Neural cell (in vitro differentiated cells): ENCODE measurements at regions not wholly inside any gene's neighbourhood (a gene's known extent, or its start where the extent isn't known, plus 50 kb on each side); places are given as distances from the start of the nearest gene placed in this dataset.

Source experiments
- RAD21 ChIP-seq: fragments of 450-650 bp; conservative IDR thresholded peaks from 2 replicates; pipeline ENCODE4 v1.6.1; 2014; ENCODE audit warnings: antibody characterized with exemption, mild to moderate bottlenecking, moderate library complexity
- TAF1 ChIP-seq: IDR thresholded peaks from 2 replicates; pipeline ENCODE4 v1.6.1; 2012; ENCODE audit warnings: low read depth
- TF ChIP-seq, protein P1 (sequence below): fragments of 450-650 bp; IDR thresholded peaks from 2 replicates; pipeline ENCODE4 v1.5.1; 2014; ENCODE audit warnings: antibody characterized with exemption, mild to moderate bottlenecking, moderate library complexity; ENCODE audit not compliant: poor library complexity, severe bottlenecking

DNA sequence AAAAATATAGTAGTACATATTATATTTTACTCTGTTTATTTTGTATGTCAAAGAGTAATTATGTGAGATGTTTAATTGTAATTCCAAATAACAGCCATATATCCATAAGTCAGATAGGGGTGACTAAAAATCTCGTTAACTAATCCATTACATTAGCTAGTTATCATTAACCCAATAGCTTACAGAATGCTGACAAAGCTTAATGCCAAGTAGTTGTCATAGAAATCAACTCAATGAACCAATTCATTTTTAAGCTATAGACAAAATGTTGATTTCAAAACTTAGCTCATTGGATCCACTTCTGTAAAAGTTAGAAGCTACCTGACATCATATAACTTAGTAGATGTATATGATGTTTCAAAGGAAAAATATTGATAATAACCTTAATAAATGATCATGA, 206.7 kb upstream of the SLITRK1 start:
- TF ChIP-seq TAF1 (no peak), RAD21 (no peak)
- TF ChIP-seq, protein P1, sequence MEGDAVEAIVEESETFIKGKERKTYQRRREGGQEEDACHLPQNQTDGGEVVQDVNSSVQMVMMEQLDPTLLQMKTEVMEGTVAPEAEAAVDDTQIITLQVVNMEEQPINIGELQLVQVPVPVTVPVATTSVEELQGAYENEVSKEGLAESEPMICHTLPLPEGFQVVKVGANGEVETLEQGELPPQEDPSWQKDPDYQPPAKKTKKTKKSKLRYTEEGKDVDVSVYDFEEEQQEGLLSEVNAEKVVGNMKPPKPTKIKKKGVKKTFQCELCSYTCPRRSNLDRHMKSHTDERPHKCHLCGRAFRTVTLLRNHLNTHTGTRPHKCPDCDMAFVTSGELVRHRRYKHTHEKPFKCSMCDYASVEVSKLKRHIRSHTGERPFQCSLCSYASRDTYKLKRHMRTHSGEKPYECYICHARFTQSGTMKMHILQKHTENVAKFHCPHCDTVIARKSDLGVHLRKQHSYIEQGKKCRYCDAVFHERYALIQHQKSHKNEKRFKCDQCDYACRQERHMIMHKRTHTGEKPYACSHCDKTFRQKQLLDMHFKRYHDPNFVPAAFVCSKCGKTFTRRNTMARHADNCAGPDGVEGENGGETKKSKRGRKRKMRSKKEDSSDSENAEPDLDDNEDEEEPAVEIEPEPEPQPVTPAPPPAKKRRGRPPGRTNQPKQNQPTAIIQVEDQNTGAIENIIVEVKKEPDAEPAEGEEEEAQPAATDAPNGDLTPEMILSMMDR: no peak
